ENCODE measurements at regions not wholly inside any gene's neighbourhood (a gene's known extent, or its start where the extent isn't known, plus 50 kb on each side); places are given as distances from the start of the nearest gene placed in this dataset.

GRCh38 chr5:110351430-110351829 is 375.0 kb downstream of the TMEM232 start:
- Mint-ChIP-seq H3K9me3 (peaks cover 0 to 2% of the 10 kb centered on the region in 2 experiments; a peak in 1 of 5 replicates), H3K4me1 (peaks cover 0 to under 1% of the 10 kb centered on the region in 2 experiments; a peak in 1 of 4 replicates), H3K27me3 (ENCODE audit: low read depth) (no peaks in the 10 kb centered on the region), H3K4me3 (no peak overlapping the region), H3K36me3 (ENCODE audit: insufficient read depth in 1 of 3, low read depth in 3 of 3) (no peaks in the 10 kb centered on the region), H3K27ac (no peak overlapping the region; a peak in 1 of 7 replicates)
- no peak for TF ChIP-seq CTCF (conservative IDR thresholded peaks at IDR 0.05)
- H2BK20ac ChIP-seq (ENCODE audit: low read depth, low read length, poor library complexity, severe bottlenecking) = no peak overlapping the region
- H3K4ac ChIP-seq (ENCODE audit: low read depth, low read length) = no peak overlapping the region
- H3K4me1 ChIP-seq (ENCODE audit: insufficient read depth, low read length) = no peaks in the 10 kb centered on the region
- H3K18ac ChIP-seq (ENCODE audit: insufficient read length, low read depth, low read length) = no peak overlapping the region
- no peak overlapping the region for H2AFZ ChIP-seq (ENCODE audit: low read length)
- no peak overlapping the region for H3K23ac ChIP-seq (ENCODE audit: insufficient read length, low read depth, low read length)
- no peak overlapping the region for H2BK120ac ChIP-seq (ENCODE audit: low read depth, low read length, poor library complexity, severe bottlenecking)
- H4K20me1 ChIP-seq (ENCODE audit: control insufficient read depth, insufficient read depth, insufficient read length) = no peaks in the 10 kb centered on the region
- no peak for DNase-seq
- no peaks in the 10 kb centered on the region for H3K27me3 ChIP-seq (ENCODE audit: insufficient read depth, low read length)
- H3K9me3 ChIP-seq (ENCODE audit: control insufficient read depth, low read depth, low read length) = no peaks in the 10 kb centered on the region
- no peaks in the 10 kb centered on the region for H3K23me2 ChIP-seq (ENCODE audit: insufficient read length, low read depth, low read length, poor library complexity, severe bottlenecking)
- no peaks in the 10 kb centered on the region for H3K79me1 ChIP-seq (ENCODE audit: insufficient read depth, low read depth, low read length, poor library complexity, severe bottlenecking)
- no peak overlapping the region for H3T11ph ChIP-seq (ENCODE audit: low read length)
- H4K5ac ChIP-seq (ENCODE audit: insufficient read length, low read depth, low read length) = no peak overlapping the region
- no peaks in the 10 kb centered on the region for H3K79me2 ChIP-seq (ENCODE audit: insufficient read depth, low read length)
- H2BK12ac ChIP-seq (ENCODE audit: insufficient read length, low read depth, low read length) = no peak overlapping the region
- H3K9ac ChIP-seq (ENCODE audit: extremely low read depth, insufficient read length, low read length) = no peak overlapping the region
- no peak overlapping the region for H2BK15ac ChIP-seq (ENCODE audit: low read depth, low read length)
- no peak overlapping the region for H2AK5ac ChIP-seq (ENCODE audit: insufficient read length, low read length)
- no peak overlapping the region for H3K14ac ChIP-seq (ENCODE audit: insufficient read depth, low read length)
- H3K4me2 ChIP-seq (ENCODE audit: insufficient read depth, insufficient read length, low read length) = no peak overlapping the region
- H4K91ac ChIP-seq (ENCODE audit: insufficient read length, low read depth, low read length) = no peak overlapping the region
- no peak overlapping the region for H3K27ac ChIP-seq (ENCODE audit: insufficient read length, low read depth, low read length)
- H4K8ac ChIP-seq (replicated peaks; ENCODE audit: insufficient read length, low read depth, low read length) = no peak overlapping the region
- no peak overlapping the region for H2BK5ac ChIP-seq (ENCODE audit: insufficient read length, low read length)
- no peak overlapping the region for H3K56ac ChIP-seq (ENCODE audit: insufficient read length, low read depth, low read length)

Data from H9 (cell line).